H1 (cell line): ENCODE measurements at regions not wholly inside any gene's neighbourhood (a gene's known extent, or its start where the extent isn't known, plus 50 kb on each side); places are given as distances from the start of the nearest gene placed in this dataset.
A peak's percentile ranks its signal among the peaks of the same experiment; 100 is the strongest.

Experiments
- CTCF ChIA-PET: fragments of 300-600 bp; sonication (Branson Sonifier 250); formaldehyde crosslinking; loops from one replicate; lab custom pipeline; 2021; ENCODE audit not compliant: partially characterized antibody; lab: Charles Lee
- POLR2A ChIA-PET: fragments of 300-600 bp; sonication (Branson Sonifier 250); formaldehyde crosslinking; loops from one replicate; lab custom pipeline; 2021; ENCODE audit warnings: inconsistent platforms; ENCODE audit not compliant: partially characterized antibody; lab: Charles Lee
- DNase-seq, 2 experiments: peaks; one replicate each; pipeline versions ENCODE4 v3.0.0 to v3.0.0-alpha.2; 2010 to 2022; ENCODE audit warnings: low spot score in 2 of 2, low read depth in 1 of 2, mixed read lengths in 1 of 2
- FAIRE-seq: peaks from 2 replicates; lab custom pipeline; 2011; peaks lifted over from hg19 to GRCh38; lab: Jason Lieb, UNC
- H2AFZ ChIP-seq: 2 replicates; pipeline ENCODE4 v1.8.1; 2012; ENCODE audit warnings: low read length, inconsistent platforms
- H2AK5ac ChIP-seq: 2 replicates; pipeline ENCODE4 v1.6.1; 2013; ENCODE audit warnings: low read depth, low read length
- H2BK120ac ChIP-seq: replicated peaks from 2 replicates; pipeline ENCODE3; 2013; ENCODE audit warnings: low read depth, low read length, inconsistent platforms
- H2BK12ac ChIP-seq: 2 replicates; pipeline ENCODE4 v1.6.1; 2013; ENCODE audit warnings: low read depth, low read length
- H2BK15ac ChIP-seq: 2 replicates; pipeline ENCODE4 v1.6.1; 2013; ENCODE audit warnings: low read length
- H2BK20ac ChIP-seq: 2 replicates; pipeline ENCODE4 v1.6.1; 2013; ENCODE audit warnings: low read length
- H2BK5ac ChIP-seq: 2 replicates; pipeline ENCODE4 v1.6.1; 2013; ENCODE audit warnings: low read depth, low read length
- H3K14ac ChIP-seq: 2 replicates; pipeline ENCODE4 v1.6.1; 2013; ENCODE audit warnings: inconsistent platforms; ENCODE audit not compliant: insufficient read length
- H3K18ac ChIP-seq: 2 replicates; pipeline ENCODE4 v1.6.1; 2013; ENCODE audit warnings: low read length; ENCODE audit errors: extremely low read depth
- H3K23ac ChIP-seq: 2 replicates; pipeline ENCODE4 v1.6.1; 2013; ENCODE audit warnings: inconsistent platforms; ENCODE audit not compliant: insufficient read length
- H3K23me2 ChIP-seq: 2 replicates; pipeline ENCODE4 v1.6.1; 2013; ENCODE audit warnings: low read depth, low read length
- H3K27ac ChIP-seq: 2 replicates; pipeline ENCODE4 v1.6.1; 2011; ENCODE audit warnings: low read depth, low read length, inconsistent platforms
- H3K27me3 ChIP-seq, 4 experiments: replicated peaks in 1 of 4; 1 replicate in 1 of 4; 2 replicates in 3 of 4; pipeline versions ENCODE4 v1.6.1 to v1.8.1; 2011 to 2013; ENCODE audit warnings: low read length in 3 of 4, mild to moderate bottlenecking in 3 of 4, inconsistent platforms in 2 of 4, mixed read lengths in 2 of 4, moderate library complexity in 1 of 4; ENCODE audit not compliant: control insufficient read depth in 3 of 4, insufficient read depth in 3 of 4; ENCODE audit errors: extremely low read depth in 1 of 4
- H3K36me3 ChIP-seq, 4 experiments: 2 replicates each; pipeline versions ENCODE4 v1.6.1 to v1.8.1; 2011 to 2013; ENCODE audit warnings: mild to moderate bottlenecking in 4 of 4, low read length in 3 of 4, moderate library complexity in 2 of 4, control low read depth in 1 of 4, inconsistent platforms in 1 of 4; ENCODE audit not compliant: insufficient read depth in 4 of 4, control insufficient read depth in 2 of 4
- H3K4ac ChIP-seq: replicated peaks from 2 replicates; pipeline ENCODE3; 2013; ENCODE audit warnings: low read length, low read depth, mixed read lengths, inconsistent platforms; ENCODE audit not compliant: insufficient read length
- H3K4me1 ChIP-seq, 4 experiments: replicated peaks in 1 of 4; 1 replicate in 1 of 4; 2 replicates in 3 of 4; pipeline versions ENCODE4 v1.6.1 to v1.8.1; 2011 to 2013; ENCODE audit warnings: low read length in 3 of 4, inconsistent platforms in 2 of 4, mixed read lengths in 1 of 4; ENCODE audit not compliant: insufficient read depth in 4 of 4, control insufficient read depth in 3 of 4
- H3K4me2 ChIP-seq, 2 experiments: 2 replicates each; pipeline versions ENCODE4 v1.6.1 to v1.8.1; 2011 to 2013; ENCODE audit warnings: low read depth in 2 of 2, low read length in 2 of 2, control low read depth in 1 of 2, inconsistent platforms in 1 of 2, mild to moderate bottlenecking in 1 of 2; ENCODE audit not compliant: insufficient read depth in 1 of 2
- H3K4me3 ChIP-seq, 4 experiments: fragments of 200-600, 300-600 bp in 1 of 4; sonication (generic), shearing (Covaris generic), sonication (Bioruptor Twin) in 1 of 4; 2 replicates each; pipeline versions ENCODE4 v1.5.1 to v1.8.1; 2011 to 2016; ENCODE audit warnings: low read length in 4 of 4, low read depth in 3 of 4, control low read depth in 2 of 4, inconsistent platforms in 2 of 4, mild to moderate bottlenecking in 2 of 4, mixed read lengths in 1 of 4, moderate library complexity in 1 of 4; ENCODE audit not compliant: insufficient read depth in 2 of 4; ENCODE audit errors: extremely low read depth in 1 of 4
- H3K56ac ChIP-seq: replicated peaks from 2 replicates; pipeline ENCODE3; 2013; ENCODE audit warnings: low read depth, mild to moderate bottlenecking, mixed read lengths, low read length, inconsistent platforms; ENCODE audit not compliant: insufficient read length
- H3K79me1 ChIP-seq: 2 replicates; pipeline ENCODE4 v1.6.1; 2013; ENCODE audit warnings: low read depth, low read length, control low read depth
- H3K79me2 ChIP-seq, 2 experiments: 2 replicates each; pipeline versions ENCODE4 v1.6.1 to v1.8.1; 2012 to 2013; ENCODE audit warnings: low read length in 2 of 2, mild to moderate bottlenecking in 2 of 2, inconsistent platforms in 1 of 2; ENCODE audit not compliant: insufficient read depth in 2 of 2, control insufficient read depth in 1 of 2
- H3K9ac ChIP-seq, 4 experiments: replicated peaks in 1 of 4; 1 replicate in 1 of 4; 2 replicates in 3 of 4; pipeline versions ENCODE4 v1.6.1 to v1.8.1; 2011 to 2013; ENCODE audit warnings: low read depth in 3 of 4, low read length in 3 of 4, control low read depth in 2 of 4, mild to moderate bottlenecking in 2 of 4, moderate library complexity in 2 of 4, inconsistent platforms in 1 of 4; ENCODE audit errors: extremely low read depth in 1 of 4
- H3K9me3 ChIP-seq, 2 experiments: 2 replicates each; pipeline versions ENCODE4 v1.6.1 to v1.8.1; 2012 to 2013; ENCODE audit warnings: mild to moderate bottlenecking in 2 of 2, moderate library complexity in 2 of 2, control low read depth in 1 of 2, inconsistent platforms in 1 of 2, low read depth in 1 of 2, low read length in 1 of 2, mixed read lengths in 1 of 2; ENCODE audit not compliant: insufficient read depth in 2 of 2
- H4K20me1 ChIP-seq, 2 experiments: replicated peaks in 1 of 2; 2 replicates each; pipeline versions ENCODE3 to v1.8.1; 2011 to 2013; ENCODE audit warnings: inconsistent platforms in 2 of 2, low read length in 2 of 2, mild to moderate bottlenecking in 1 of 2; ENCODE audit not compliant: insufficient read depth in 2 of 2, control insufficient read depth in 1 of 2
- H4K5ac ChIP-seq: 2 replicates; pipeline ENCODE4 v1.6.1; 2013; ENCODE audit warnings: low read length, low read depth, mixed read lengths, inconsistent platforms; ENCODE audit not compliant: insufficient read length
- H4K8ac ChIP-seq: 2 replicates; pipeline ENCODE4 v1.8.0; 2013; ENCODE audit warnings: mild to moderate bottlenecking, moderate library complexity, low read length, inconsistent platforms; ENCODE audit not compliant: insufficient read depth; ENCODE audit errors: extremely low read depth
- H4K91ac ChIP-seq: replicated peaks from 2 replicates; pipeline ENCODE3; 2013; ENCODE audit warnings: low read length, mixed read lengths, inconsistent platforms; ENCODE audit not compliant: insufficient read length
- HDAC2 ChIP-seq, 2 experiments: fragments of 300-600 bp in 1 of 2; sonication (generic) in 1 of 2; IDR thresholded peaks; 2 replicates each; pipeline ENCODE4 v1.6.1; 2011 to 2012; ENCODE audit warnings: low read depth in 2 of 2, low read length in 2 of 2, mild to moderate bottlenecking in 2 of 2, moderate library complexity in 2 of 2, borderline replicate concordance in 1 of 2, inconsistent platforms in 1 of 2
- SUZ12 ChIP-seq: fragments of 200-600 bp; sonication (generic); IDR thresholded peaks from 2 replicates; pipeline ENCODE4 v1.6.1; 2012; ENCODE audit warnings: mild to moderate bottlenecking, inconsistent platforms, low read length, moderate library complexity, mixed read lengths
- TAF7 ChIP-seq: optimal IDR thresholded peaks from 2 replicates; pipeline ENCODE3; 2011; ENCODE audit warnings: low read depth, mild to moderate bottlenecking, inconsistent platforms, low read length, moderate library complexity, borderline replicate concordance
- YY1 ChIP-seq: IDR thresholded peaks from 2 replicates; pipeline ENCODE4 v1.6.1; 2011; ENCODE audit warnings: low read depth, mild to moderate bottlenecking, low read length
- WGBS, 2 experiments: shearing (Covaris generic) in 1 of 2; methylation state at CpG; one replicate each; pipeline versions ENCODE4 v1.1.6 to v1.1.7; 2013 to 2015; ENCODE audit warnings: low lambda C conversion rate in 2 of 2, mixed read lengths in 2 of 2, inconsistent platforms in 1 of 2, low coverage in 1 of 2, missing lambda C conversion rate in 1 of 2; ENCODE audit not compliant: insufficient replicate concordance in 2 of 2, insufficient coverage in 1 of 2, insufficient read length in 1 of 2; ENCODE audit errors: extremely low coverage in 1 of 2, missing lambda C conversion rate in 1 of 2; 5-methylcytosine and 5-hydroxymethylcytosine counted together
- TF ChIP-seq, protein P1 (sequence below): IDR thresholded peaks from 2 replicates; pipeline ENCODE4 v1.6.1; 2012; ENCODE audit warnings: inconsistent platforms

DNA sequence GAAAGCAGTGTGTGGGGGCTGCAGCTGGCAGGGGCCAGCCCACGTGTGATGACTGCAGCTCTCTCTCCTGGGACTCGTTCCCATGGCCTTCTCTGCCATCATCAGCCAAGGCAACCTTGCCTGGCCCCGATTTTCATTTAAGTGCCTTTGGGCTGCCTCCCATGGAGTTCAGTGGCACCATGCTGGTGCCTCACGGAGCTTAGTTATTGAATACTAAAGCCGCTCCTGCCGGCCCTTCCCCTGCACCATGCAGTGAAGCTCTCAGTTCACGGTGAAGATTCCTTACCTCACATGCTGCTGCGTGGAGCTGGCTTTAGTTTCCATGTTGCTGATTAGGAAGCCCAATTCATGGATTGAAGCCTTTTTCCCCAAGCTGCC is 141.5 kb upstream of the EEPD1 start:
- CTCF ChIA-PET = interaction anchor here (0.6 to 3.6 kb wide), 10 partner anchors 9 to 291 kb away, joined by 3 to 30 read pairs (median 3); no protein-coding TSS in a partner anchor
- no peak overlapping the region for H3K27ac ChIP-seq
- H3K18ac ChIP-seq = peak overlapping the region; percentile 78
- no peak overlapping the region for H3K4ac ChIP-seq
- no peak overlapping the region for H3K56ac ChIP-seq
- peak; percentile 72 for FAIRE-seq
- no peak for TF ChIP-seq SUZ12
- TF ChIP-seq HDAC2 (IDR thresholded peaks at IDR 0.05; ENCODE audit: borderline replicate concordance in 1 of 2, low read depth in 2 of 2, low read length in 2 of 2) = 0 out of 4 replicates have a peak, but pooled peaks of 1 of the 2 experiments have one; percentile 48
- TF ChIP-seq, protein P1, sequence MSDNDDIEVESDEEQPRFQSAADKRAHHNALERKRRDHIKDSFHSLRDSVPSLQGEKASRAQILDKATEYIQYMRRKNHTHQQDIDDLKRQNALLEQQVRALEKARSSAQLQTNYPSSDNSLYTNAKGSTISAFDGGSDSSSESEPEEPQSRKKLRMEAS = peak; percentile 35; the same call in 1 of the 2 replicates
- TF ChIP-seq YY1 = peak; percentile 64; the same call in 1 of the 2 replicates
- TF ChIP-seq TAF7 = no peak
- TF ChIP-seq, all 59 proteins: peak for 3
- no peaks in the 10 kb centered on the region for H4K20me1 ChIP-seq
- no peak overlapping the region for H2BK15ac ChIP-seq
- H2BK5ac ChIP-seq = no peak overlapping the region
- no peak overlapping the region for H4K5ac ChIP-seq
- H3K79me1 ChIP-seq = no peaks in the 10 kb centered on the region
- no peaks in the 10 kb centered on the region for H3K9me3 ChIP-seq
- H3K36me3 ChIP-seq = no peaks in the 10 kb centered on the region
- H3K14ac ChIP-seq = no peak overlapping the region
- H2AK5ac ChIP-seq = no peak overlapping the region
- 0 out of 2 replicates have a peak overlapping the region, but pooled peaks have one; percentile 11 for H2AFZ ChIP-seq
- DNase-seq = peak in 1 of 2 experiments; percentile 34
- H3K4me2 ChIP-seq = peak overlapping the region in 1 of 2 experiments; percentile 12; a peak in 2 of 4 replicates
- H3K27me3 ChIP-seq = peaks cover 0 to 2% (median 0%) of the 10 kb centered on the region in 4 experiments; a peak in 2 of 7 replicates
- no peaks in the 10 kb centered on the region for H3K79me2 ChIP-seq
- H3K4me3 ChIP-seq = no peak overlapping the region; a peak in 1 of 8 replicates
- H3K23me2 ChIP-seq = no peaks in the 10 kb centered on the region
- POLR2A ChIA-PET = interaction anchor here (0.7 kb wide), 1 partner anchor 15 kb away, joined by 3 read pairs; no protein-coding TSS in a partner anchor
- 0 out of 2 replicates have a peak overlapping the region, but pooled peaks have one; percentile 48 for H2BK20ac ChIP-seq
- H4K91ac ChIP-seq = no peak overlapping the region
- no peak overlapping the region for H4K8ac ChIP-seq
- no peak overlapping the region for H2BK120ac ChIP-seq
- H2BK12ac ChIP-seq = no peak overlapping the region
- 26% methylated on average over 8 of the region's 8 CpGs; no CpG with 5 or more reads in 1 of the 2 experiments for WGBS, 2 experiments
- no peak overlapping the region for H3K9ac ChIP-seq
- H3K23ac ChIP-seq = no peak overlapping the region
- H3K4me1 ChIP-seq = peaks cover 0 to 12% (median 7%) of the 10 kb centered on the region in 4 experiments; a peak in 6 of 7 replicates
